ENCODE measurements at regions not wholly inside any gene's neighbourhood (a gene's known extent, or its start where the extent isn't known, plus 50 kb on each side); places are given as distances from the start of the nearest gene placed in this dataset.
"Not testable (repeated sequence)": the region's sequence is repeated elsewhere in the genome, so short reads cannot be mapped to it uniquely, and the experiment has no call there.

DNA sequence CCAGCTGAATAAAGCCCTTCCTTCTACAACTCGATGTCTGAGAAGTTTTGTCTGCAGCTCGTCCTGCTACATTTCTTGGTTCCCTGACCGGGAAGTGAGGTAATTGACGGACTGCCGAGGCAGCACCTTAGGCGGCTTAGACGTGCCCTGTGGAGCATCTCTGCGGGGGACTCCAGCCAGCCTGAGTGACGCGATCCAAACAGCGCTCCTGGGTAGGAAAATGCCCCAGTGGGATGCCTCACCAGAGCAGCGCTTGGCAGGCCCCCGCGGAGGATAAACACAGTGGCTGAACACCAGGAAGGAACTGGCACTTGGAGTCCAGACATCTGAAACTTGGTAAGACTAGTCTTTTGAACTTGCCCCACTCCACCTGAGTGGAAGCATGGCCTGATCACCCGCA lies 737.3 kb downstream of the COL12A1 start:
- DNase-seq: not testable (repeated sequence)

DNA sequence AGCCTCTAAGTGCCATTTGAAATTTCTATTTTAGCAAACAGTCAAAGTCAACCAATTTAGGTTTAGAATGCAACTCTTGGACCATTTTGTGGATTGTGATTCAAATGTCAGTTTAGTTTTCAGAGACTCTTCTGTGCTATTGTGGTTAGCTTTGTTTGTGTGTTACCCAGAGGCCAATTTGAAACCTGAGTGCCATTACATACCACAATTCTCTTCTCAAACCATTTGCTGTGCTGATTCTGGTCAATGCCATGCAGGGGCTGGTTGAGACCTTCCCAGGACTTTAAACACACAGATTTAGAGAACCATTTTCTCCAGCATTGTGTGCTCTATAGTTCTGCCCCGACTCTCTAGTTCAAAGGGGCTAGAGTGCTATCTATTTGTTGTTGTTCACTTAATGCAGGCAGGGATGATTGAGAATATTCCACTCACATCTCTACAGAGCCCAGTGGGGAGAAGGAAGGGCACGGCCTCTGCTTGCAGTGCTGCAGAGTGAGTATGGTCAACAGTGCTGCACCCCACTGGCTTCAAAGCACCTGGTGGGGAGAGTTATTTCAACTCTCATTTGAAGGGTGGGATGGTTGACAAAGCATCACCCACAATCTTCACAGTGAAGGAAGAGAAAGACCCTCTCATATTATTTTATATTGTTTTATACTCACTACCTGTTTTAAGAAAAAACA lies 738.2 kb downstream of the COL12A1 start:
- no peak for DNase-seq

DNA sequence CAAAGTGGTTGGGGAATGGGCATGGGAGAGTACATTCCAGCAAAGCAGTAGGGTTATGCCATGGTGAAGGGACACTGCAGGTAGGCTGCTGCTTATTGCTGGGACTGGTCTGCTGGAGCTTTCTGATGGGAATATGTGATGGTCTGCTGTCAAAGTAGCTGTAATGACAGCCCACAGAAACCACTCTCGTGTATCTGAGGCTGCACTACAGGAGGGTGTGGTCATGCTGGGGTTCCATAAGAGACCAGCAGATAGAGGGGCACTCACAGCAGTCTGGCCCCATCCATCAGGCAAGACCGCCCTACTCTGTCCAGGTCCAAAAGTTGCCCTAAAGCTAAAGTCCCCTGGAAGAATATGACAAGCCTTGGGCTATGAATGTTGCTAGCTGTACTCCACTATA lies 739.3 kb downstream of the COL12A1 start:
- no peak for DNase-seq

DNA sequence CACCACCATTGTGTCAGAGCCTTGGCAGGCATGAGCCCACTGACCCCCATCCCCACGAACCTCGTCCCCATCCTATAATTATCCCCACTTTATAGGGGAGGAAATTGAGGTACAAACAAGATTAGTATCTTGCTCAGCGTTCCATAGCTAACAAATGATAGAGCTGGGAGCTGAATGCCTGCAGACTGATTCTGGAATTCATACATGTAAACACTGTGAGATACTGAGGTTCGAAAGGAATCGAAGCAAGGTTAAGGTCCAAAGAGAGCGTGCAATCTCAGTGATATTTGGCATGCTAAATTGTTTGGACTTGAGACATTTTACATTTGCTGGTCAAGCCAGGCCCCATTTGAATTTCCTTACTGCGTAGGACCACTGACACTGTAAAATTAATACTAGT lies 746.6 kb downstream of the COL12A1 start:
- DNase-seq: no peak

DNA sequence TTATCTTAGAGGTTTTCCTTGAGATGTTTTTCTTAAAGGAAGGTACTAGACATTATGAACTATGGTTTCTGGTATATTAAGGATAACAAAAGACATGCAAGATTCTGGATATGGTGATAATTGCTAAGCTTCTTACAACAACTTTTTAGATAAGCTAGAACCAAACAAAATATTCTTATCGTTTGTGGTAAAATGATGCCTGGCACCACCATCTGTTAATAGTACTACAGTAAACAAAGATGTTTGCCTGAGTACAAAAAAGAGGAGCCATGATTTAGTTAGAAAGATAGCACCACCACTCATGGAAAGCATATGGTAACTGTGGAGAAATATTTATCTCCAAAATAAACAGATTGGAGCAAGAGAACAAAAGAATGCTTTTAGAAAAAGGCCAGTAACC lies 747.3 kb downstream of the COL12A1 start:
- DNase-seq: no peak

DNA sequence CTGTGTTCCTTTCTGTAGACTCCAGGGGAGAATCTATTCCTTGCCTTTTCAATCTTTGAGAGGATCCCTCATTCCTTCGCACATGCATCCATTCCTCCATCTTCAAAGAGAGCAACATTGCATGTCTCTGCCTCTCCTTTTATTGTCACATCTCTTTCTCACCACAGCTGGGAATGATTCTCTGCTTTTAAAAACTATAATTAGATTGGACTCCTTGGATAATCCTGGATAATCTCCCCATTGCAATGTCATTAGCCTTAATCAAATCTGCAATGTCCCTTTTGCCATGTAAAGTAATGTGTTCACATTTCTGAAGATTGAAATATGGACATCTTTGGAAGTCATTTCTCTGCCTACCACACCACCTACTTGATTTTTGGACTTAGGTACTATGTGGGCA lies 750.1 kb downstream of the COL12A1 start:
- no peak for DNase-seq

DNA sequence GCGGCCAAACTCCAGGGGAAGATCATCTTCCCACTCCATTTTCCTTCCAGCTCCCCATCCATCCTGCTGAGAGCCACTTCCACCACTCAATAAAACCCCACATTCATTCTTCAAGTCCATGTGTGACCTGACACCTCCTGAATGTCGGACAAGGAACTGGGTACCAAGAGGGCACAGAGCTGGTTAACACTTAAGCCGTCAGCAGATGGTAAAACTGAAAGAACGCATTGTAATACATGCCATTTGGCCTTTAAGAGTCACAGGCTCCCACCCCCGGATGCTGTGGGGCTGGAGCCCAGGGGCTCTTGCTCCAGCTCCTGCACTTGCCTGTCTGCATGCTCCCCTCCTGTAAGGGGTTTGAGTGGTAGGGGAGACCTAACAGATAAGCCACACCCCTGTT lies 753.9 kb downstream of the COL12A1 start:
- DNase-seq: no peak

DNA sequence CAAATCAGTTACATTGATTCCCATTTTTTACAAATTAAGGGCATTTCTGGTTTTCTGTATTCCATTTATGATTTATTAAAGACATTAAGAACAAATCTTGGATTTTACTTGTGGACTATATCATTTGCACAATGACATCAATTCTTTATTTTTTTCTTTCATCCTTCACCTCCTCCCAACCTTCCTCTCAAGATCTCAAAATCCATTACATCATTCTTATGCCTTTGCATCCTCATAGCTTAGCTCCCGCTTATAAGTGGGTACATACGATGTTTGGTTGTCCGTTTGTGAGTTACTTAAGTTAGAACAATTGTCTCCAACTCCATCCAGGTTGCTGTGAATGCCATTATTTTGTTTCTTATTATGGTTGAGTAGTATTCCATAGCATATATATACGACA lies 752.8 kb downstream of the CD109 start:
- no peak for DNase-seq

DNA sequence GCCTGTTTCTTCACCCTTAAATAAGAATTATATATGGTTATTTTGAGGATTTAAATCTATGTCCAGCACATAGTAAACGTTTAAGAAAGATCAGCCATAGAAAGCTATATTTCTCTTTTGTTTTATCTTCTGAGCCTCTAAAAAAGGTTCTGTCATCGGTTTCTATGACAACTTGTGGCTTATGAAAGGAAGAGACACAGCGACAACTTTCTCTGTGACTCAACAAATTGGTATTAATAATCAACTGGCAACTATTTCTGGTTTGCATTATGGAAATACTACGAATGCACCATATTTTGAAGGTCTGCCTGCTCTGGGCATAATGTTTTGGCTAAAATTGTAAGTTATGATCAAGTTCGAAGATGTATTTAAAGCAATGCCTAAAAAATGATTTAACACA lies 751.0 kb downstream of the CD109 start:
- DNase-seq: no peak

DNA sequence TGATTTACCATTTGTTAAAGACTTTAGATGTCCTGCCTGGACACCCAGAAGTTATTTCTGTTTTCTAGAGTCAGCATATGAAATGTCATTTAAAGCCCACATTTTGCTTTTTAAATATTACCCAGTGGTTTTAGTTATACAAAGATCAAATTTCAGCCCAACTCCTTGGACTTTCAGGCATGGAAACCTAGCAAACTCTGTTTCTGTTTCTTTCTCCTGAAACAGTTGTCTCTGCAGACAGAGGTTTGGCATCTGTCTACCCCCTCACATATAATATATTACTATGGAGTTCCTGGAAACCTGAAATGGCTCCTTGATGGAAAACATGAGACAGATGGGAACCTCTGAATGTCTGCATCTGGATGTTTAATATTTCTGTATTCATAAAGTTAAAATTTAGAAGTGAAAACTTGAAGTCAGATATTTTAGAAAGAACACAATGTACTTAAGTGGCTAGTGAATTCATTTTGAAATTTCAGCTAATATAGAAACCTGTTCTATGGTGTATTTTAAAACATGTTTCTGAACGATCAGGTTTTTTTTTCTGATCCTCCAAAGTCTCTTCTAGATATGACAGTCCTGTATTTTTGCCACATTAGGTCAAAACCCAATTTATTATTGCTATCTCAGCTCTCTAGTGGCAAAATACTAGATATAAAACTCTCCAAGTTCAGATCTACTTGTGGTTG lies 743.3 kb downstream of the CD109 start:
- no peak for DNase-seq

DNA sequence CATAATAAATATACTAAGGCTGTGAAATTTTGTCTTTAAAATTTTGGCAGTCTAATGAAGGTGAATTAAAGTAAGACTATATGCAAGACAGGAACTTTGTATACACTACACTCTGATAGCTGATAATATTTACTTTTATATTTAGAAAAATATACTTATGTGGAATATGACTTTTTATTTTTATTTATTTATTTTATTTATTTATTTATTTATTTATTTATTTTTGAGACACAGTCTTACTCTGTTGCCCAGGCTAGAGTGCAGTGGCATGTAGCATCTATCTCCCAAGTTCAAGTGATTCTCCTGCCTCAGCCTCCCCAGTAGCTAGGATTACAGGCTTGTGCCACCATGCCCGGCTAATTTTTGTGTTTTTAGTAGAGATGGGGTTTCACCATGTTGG lies 742.4 kb downstream of the CD109 start:
- not testable (repeated sequence) for DNase-seq

DNA sequence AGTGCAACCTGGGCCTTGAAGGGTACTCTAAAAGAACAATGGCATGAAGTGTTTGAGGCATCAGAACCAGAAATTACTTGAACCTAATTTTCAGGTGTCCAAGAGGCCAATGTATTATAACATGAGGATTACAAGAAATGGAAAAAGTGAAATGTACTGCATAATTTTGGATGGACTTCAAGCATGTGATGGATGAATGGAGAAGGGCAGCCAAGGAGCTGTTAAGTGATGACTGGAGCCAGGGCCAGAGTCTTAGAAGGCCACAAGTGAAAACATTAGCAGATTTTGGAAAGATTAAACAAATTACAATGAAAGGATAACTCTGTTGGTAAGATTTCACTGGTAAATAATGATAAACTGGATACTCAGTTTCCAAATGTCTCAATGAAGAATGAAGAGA lies 738.2 kb downstream of the CD109 start:
- no peak for DNase-seq

DNA sequence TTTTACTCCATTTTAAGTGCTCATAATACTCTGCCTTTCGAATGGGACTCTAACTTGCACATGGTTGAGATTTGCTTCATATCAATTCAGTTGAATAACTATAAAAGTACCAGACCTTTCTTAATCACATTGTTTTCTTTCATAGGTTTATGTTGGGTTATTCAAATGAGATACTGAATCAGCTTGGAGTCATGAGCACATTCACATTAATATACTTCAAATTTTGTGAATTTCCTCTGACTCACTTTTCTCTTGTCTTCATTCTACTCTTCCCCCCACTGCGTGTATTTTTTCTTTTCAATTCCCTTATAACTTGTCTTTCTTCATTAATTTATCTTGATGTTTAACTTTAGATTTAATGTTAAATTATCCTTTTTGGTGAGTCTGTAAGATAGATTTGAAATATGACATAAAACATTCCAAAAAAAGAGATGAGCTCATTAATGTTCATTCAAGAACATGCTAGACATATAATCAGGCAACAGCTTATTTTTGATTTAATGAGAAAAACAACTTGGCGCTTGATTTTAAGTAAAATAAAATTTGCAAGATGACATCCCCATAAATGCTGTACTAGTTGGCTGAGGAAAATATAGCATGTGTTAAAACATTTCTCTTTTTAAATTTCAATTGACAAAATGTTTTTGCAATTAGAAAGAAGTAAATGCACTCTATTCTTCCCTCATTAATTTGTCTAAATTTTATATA lies 736.0 kb downstream of the CD109 start:
- no peak for DNase-seq

DNA sequence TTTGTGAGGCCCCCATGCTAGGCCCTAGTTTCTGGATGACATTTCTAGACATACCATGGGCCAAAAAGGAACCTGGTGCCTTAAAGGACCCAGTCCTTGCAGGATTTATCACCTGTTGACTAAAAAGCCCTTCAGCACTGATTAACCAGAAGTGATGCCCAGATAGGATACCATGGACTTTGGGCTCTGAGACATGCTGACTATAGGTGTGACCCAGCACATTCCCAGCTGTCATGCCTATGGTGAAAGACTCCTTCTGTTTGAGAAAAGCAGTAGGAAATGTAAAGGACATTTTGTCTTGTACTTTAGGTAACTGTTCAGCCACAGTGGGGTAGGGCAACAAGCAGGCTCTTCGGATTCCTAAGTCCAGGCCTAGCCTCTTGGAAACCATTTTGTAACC lies 724.2 kb downstream of the CD109 start:
- DNase-seq: no peak

DNA sequence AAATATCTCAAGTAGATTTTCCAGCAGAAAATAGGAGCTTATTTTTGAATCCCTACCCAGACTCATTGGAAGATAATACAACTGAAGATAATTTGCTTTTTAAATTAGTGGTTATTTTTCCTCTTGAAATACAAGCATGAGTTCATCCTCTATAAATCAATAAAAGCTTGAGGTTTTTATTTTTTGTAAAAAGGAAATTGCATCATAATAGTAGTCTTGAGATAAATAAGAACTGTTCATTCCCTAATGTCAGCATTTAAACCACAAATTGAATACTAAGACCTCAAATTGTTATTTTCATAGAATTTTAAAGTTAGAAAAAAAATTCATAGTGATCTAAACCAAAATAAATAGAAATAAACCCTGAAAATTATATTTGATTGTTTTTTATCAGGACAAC lies 719.1 kb downstream of the CD109 start:
- DNase-seq: no peak

DNA sequence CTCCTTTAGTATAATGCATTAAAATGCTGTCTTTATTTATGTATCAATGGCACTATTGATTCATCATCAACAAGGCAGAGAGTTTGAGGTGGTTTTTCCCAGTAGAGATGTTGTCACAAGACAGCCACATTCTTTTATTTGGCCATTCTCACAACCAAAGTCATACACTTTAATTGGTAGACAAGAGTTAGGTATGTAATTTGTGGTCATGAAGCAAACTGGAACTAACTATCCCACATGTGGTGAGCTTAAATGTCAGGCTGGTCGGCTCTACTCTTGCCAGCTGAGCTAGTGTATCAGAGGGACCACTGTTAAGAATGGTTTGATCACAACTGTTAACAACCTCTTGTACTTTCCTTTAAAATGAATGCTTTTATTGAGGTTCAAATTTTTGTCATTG lies 714.6 kb downstream of the CD109 start:
- DNase-seq: no peak

DNA sequence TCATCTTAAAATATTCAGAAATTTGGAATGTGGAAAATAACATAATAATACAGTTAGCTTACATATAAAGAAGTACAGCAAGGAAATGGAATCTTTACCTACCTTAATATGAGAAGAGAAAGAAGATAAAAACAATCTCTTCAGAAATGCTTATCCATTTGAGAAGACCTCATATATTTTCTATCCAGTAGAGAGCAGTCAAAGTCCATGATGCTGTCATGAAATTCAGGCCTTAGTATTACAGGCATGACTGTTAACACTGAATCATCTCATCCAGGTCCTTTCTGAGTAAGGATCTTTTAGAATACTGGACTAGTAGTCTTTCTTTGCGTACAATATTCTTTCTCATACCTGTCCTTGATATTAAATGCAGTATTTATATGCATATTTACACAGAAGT lies 713.4 kb downstream of the CD109 start:
- no peak for DNase-seq

DNA sequence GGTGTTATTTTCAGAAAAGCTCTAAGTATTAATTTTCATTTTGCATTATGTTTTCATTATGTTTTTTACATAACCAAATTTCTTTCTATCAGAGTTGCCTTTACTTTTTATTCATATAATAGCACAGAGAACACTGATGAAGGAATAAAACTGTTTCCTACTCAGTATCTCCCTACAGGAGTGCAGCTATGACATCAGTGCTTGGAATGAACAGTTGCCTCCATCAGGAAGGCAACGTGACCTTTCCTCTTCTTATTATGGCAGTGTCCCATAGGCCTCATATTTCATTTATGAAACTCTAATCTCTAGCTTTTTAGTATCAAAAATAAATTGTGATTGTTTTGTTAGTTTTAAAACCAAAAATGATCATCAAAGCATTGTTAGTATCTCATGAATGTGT lies 712.8 kb downstream of the CD109 start:
- DNase-seq: no peak

DNA sequence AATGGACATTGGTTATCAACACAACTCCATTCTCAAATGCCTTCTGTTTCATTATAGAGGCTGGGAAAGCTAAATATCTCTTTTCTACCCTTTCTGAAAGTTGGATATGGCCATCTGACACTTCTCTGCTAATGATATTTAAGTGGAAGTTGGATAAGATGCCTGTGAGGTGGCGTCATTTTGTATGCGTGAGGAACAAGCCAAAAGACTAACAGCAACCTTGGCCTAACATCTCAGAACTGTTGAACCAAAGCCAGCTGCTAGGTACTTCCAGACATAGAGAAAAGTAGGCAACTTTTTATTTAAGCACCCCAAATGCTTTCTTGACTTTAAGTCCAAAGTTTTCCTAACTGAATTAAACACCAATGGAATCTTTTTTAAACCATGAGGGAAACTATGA lies 708.4 kb downstream of the CD109 start:
- no peak for DNase-seq

DNA sequence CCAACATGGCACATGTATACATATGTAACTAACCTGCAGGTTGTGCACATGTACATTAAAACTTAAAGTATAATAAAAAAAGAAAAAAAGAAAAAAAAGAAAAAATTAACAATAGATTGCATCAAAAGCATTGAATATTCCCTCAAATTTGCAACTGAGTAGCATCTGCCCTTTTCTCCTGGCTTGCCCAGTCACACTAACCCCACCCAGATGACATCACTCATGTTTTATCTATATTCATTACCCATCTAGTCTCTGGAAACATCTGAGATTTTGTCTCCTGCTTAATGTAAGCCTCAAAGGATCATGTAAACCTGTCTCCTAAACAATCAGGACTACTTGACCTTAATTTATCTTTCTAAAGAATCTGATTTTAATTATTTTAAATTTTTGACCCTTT lies 706.8 kb downstream of the CD109 start:
- DNase-seq: no peak

DNA sequence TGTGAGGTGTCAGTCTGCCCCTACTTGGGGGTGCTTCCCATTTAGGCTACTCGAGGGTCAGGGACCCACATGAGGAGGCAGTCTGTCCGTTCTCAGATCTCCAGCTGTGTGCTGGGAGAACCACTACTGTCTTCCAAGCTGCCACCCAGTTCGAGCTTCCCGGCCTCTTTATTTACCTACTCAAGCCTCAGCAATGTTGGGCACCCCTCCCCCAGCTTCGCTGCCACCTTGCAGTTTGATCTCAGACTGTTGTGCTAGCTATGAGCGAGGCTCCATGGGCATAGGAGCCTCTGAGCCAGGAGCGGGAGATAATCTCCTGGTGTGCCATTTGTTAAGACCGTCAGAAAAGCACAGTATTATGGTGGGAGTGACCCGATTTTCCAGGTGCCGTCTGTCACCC lies 682.4 kb downstream of the CD109 start:
- DNase-seq: not testable (repeated sequence)

DNA sequence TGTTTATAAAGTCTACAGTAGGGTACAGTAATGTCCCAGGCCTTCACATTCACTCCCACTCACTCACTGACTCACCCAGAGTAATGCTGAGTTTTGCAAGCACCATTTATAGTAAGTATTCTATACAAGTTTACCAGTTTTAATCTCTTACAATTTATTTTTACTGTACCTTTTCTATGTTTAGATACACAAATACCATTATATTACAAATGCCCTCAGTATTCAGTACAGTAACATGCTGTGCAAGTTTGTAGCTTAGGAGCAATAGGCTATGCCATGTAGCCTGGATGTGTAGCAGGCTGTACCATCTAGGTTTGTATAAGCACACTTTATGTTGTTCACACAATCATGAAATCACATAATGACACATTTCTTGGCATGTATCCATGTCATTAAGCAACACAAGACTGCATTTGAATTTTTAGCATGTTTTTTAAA lies 673.6 kb downstream of the CD109 start:
- no peak for DNase-seq

DNA sequence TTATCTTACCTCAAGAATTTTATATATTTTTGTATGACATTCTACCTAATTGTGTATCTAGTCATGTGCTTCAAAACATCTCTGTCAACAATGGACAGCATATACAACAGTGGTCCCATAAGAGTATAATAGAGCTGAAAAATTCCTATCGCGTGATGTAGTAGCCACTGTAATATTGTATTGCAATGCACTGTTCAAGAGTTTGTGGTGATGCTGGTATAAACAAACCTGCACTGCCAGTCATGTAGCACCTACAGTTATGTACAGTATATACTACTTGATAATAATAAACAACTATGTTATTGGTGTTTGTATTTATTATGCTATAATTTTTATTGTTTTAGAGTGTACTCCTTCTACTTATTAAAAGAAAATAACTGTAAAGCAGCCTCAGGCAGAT lies 672.7 kb downstream of the CD109 start:
- no peak for DNase-seq

DNA sequence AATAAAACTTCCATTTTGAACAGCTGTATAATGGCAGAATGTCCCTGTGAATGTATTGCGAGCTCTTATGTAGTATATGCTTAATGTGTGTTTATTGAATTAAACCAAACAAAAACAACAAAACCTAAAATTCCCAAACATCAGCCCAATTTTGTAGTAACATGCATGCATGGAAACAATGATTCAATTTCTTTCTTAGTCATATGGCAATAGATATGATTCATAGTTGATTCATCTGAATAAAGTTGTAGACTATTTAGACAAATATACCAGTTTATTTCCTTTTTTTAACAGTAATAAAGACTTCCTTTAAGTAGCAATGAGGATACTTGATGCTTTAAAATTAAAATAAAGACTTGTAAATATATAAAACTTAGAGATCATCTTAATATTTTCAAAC lies 670.6 kb downstream of the CD109 start:
- no peak for DNase-seq

Measured in T-helper 1 cell (primary cell).